GM23338 (cell line): ENCODE measurements at regions not wholly inside any gene's neighbourhood (a gene's known extent, or its start where the extent isn't known, plus 50 kb on each side); places are given as distances from the start of the nearest gene placed in this dataset.

ENCODE experiments used
- ATAC-seq: fragments of 200-7000 bp; cut with Tn5 transposase; 3 replicates; pipeline ENCODE4 v1.9.1; 2020
- DNase-seq: peaks from one replicate; pipeline ENCODE4 v3.0.0-alpha.2; 2015; ENCODE audit warnings: low spot score
- H2AFZ ChIP-seq: fragments of 200-600 bp; sonication (generic); 2 replicates; pipeline ENCODE4 v1.8.0; 2016; ENCODE audit warnings: antibody characterized with exemption, mild to moderate bottlenecking, moderate library complexity
- H3F3A ChIP-seq: fragments of 200-600 bp; sonication (generic); replicated peaks from 2 replicates; pipeline ENCODE4 v1.8.0; 2017; ENCODE audit warnings: antibody characterized with exemption, mixed run types, low read depth
- H3K27ac ChIP-seq: fragments of 200-600 bp; sonication (generic); 2 replicates; pipeline ENCODE4 v1.6.1; 2016; ENCODE audit warnings: low read depth
- H3K27me3 ChIP-seq: fragments of 200-600 bp; sonication (generic); 2 replicates; pipeline ENCODE4 v1.8.0; 2016; ENCODE audit warnings: mild to moderate bottlenecking, mixed run types, moderate library complexity; ENCODE audit not compliant: insufficient read depth
- H3K36me3 ChIP-seq: fragments of 200-600 bp; sonication (generic); 2 replicates; pipeline ENCODE4 v1.8.0; 2016; ENCODE audit warnings: mild to moderate bottlenecking; ENCODE audit not compliant: insufficient read depth
- H3K4me1 ChIP-seq: fragments of 200-600 bp; sonication (generic); 2 replicates; pipeline ENCODE4 v1.8.0; 2016; ENCODE audit warnings: mild to moderate bottlenecking, moderate library complexity; ENCODE audit not compliant: insufficient read depth
- H3K4me2 ChIP-seq: fragments of 200-600 bp; sonication (generic); 2 replicates; pipeline ENCODE4 v1.7.1; 2017; ENCODE audit warnings: mixed run types
- H3K4me3 ChIP-seq: fragments of 200-600 bp; sonication (generic); 2 replicates; pipeline ENCODE4 v1.6.1; 2016; ENCODE audit warnings: mixed run types
- H3K79me2 ChIP-seq: fragments of 200-600 bp; sonication (generic); replicated peaks from 2 replicates; pipeline ENCODE4 v1.8.0; 2017; ENCODE audit warnings: mild to moderate bottlenecking; ENCODE audit not compliant: insufficient read depth
- H3K9me2 ChIP-seq: fragments of 200-600 bp; sonication (generic); 2 replicates; pipeline ENCODE4 v1.8.0; 2017; ENCODE audit not compliant: insufficient read depth
- H4K20me1 ChIP-seq: fragments of 200-600 bp; sonication (generic); replicated peaks from 2 replicates; pipeline ENCODE4 v1.8.0; 2017; ENCODE audit warnings: mild to moderate bottlenecking; ENCODE audit not compliant: insufficient read depth
- H3K27ac Mint-ChIP-seq: 2 replicates; pipeline ENCODE4 v1.8.0; 2020; ENCODE audit warnings: inconsistent platforms, mild to moderate bottlenecking, moderate library complexity, mixed read lengths
- H3K27me3 Mint-ChIP-seq: 3 replicates; pipeline ENCODE4 v1.8.0; 2022; ENCODE audit warnings: low read depth, mild to moderate bottlenecking, moderate library complexity, mixed read lengths, inconsistent platforms; ENCODE audit not compliant: insufficient read depth, poor library complexity
- H3K36me3 Mint-ChIP-seq: 3 replicates; pipeline ENCODE4 v1.8.0; 2021; ENCODE audit warnings: low read depth, mild to moderate bottlenecking, inconsistent platforms, moderate library complexity, mixed read lengths
- H3K4me1 Mint-ChIP-seq: 3 replicates; pipeline ENCODE4 v1.8.0; 2020; ENCODE audit warnings: mild to moderate bottlenecking, inconsistent platforms, mixed read lengths
- H3K4me3 Mint-ChIP-seq: 3 replicates; pipeline ENCODE4 v1.8.0; 2021; ENCODE audit warnings: moderate library complexity, mild to moderate bottlenecking, inconsistent platforms, mixed read lengths
- H3K9me3 Mint-ChIP-seq: 3 replicates; pipeline ENCODE4 v1.8.0; 2020; ENCODE audit warnings: moderate library complexity, mild to moderate bottlenecking, inconsistent platforms, mixed read lengths
- CREB1 ChIP-seq: fragments of 250-450 bp; sonication (Bioruptor Pico); IDR thresholded peaks from 2 replicates; pipeline ENCODE4 v1.5.0; 2020; ENCODE audit warnings: low read depth, mild to moderate bottlenecking, moderate library complexity
- EZH2 ChIP-seq: fragments of 200-600 bp; sonication (generic); IDR thresholded peaks from one replicate; pipeline ENCODE4 v1.8.0; 2017; ENCODE audit warnings: antibody characterized with exemption, mild to moderate bottlenecking, low read depth; ENCODE audit not compliant: unreplicated experiment
- EZH2phosphoT487 ChIP-seq: fragments of 200-600 bp; sonication (generic); IDR thresholded peaks from one replicate; pipeline ENCODE4 v1.8.1; 2018; ENCODE audit warnings: antibody characterized with exemption; ENCODE audit not compliant: unreplicated experiment
- JUNB ChIP-seq: IDR thresholded peaks from one replicate; pipeline ENCODE4 v1.6.1; 2016; ENCODE audit warnings: antibody characterized with exemption; ENCODE audit not compliant: unreplicated experiment
- NANOG ChIP-seq: IDR thresholded peaks from 2 replicates; pipeline ENCODE4 v1.6.1; 2016; ENCODE audit warnings: antibody characterized with exemption, borderline replicate concordance
- STAT1 ChIP-seq: IDR thresholded peaks from one replicate; pipeline ENCODE4 v1.6.1; 2016; ENCODE audit warnings: antibody characterized with exemption; ENCODE audit not compliant: unreplicated experiment
- TF ChIP-seq, protein P1 (sequence below), 2 experiments: fragments of 200-600 bp in 1 of 2; sonication (generic) in 1 of 2; conservative IDR thresholded peaks; 2 replicates each; pipeline versions ENCODE4 v1.5.1 to v1.6.1; 2016 to 2017; ENCODE audit warnings: antibody characterized with exemption in 2 of 2, low read depth in 2 of 2, mild to moderate bottlenecking in 2 of 2, moderate library complexity in 1 of 2
- TF ChIP-seq, protein P2 (sequence below): IDR thresholded peaks from one replicate; pipeline ENCODE4 v1.6.1; 2018; ENCODE audit warnings: antibody characterized with exemption; ENCODE audit not compliant: unreplicated experiment
- TF ChIP-seq, protein P3 (sequence below): IDR thresholded peaks from 2 replicates; pipeline ENCODE4 v1.6.1; 2016; ENCODE audit warnings: antibody characterized with exemption

DNA sequence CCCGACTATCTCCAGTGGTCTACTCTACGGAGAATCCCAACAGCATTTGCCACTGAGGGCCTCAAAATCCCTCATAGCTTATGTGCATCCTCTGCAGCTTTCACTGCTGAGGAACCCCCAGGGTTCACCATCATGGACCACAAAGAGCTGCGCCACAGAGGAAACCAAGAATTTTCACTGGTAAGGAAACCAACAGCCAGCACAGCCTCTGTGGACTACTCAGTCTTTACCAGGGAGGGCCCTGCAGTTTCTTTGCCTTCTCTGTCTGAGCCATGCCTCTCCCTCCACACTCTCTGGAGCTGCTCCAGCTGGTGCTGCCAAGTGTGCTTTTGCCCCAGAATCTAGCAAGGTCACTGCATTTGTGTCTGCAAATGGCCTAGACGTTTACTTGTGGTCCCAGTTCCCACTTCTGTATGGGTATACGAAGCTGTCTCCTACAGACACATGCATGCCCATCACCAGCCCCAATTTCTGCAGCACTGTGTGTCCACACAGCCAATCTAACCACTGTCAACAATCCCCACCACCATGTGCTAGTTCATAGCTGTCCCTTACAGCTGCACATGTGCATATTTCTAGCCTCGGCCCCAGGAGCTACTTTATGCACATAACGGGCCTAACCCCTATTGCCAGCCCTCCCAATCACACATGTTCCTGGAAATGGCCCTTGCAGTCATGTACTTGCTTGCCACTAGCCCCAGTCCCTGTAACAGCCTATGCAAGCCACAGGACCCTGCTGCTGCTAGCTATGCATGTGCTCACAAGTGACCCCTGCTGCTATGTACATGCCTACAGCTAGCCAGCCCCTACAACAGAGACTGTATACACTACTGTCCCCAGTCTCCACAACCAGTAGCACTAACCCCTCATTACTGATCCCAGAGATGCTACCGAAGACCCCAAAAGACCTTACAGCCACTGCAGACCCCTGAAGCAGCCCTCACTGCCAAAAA, 1437.4 kb downstream of the CDH11 start:
- no peaks in the 10 kb centered on the region for H3K9me2 ChIP-seq
- no peaks in the 10 kb centered on the region for H3F3A ChIP-seq
- no peaks in the 10 kb centered on the region for H3K27me3 Mint-ChIP-seq
- no peak for TF ChIP-seq JUNB
- TF ChIP-seq, protein P1, sequence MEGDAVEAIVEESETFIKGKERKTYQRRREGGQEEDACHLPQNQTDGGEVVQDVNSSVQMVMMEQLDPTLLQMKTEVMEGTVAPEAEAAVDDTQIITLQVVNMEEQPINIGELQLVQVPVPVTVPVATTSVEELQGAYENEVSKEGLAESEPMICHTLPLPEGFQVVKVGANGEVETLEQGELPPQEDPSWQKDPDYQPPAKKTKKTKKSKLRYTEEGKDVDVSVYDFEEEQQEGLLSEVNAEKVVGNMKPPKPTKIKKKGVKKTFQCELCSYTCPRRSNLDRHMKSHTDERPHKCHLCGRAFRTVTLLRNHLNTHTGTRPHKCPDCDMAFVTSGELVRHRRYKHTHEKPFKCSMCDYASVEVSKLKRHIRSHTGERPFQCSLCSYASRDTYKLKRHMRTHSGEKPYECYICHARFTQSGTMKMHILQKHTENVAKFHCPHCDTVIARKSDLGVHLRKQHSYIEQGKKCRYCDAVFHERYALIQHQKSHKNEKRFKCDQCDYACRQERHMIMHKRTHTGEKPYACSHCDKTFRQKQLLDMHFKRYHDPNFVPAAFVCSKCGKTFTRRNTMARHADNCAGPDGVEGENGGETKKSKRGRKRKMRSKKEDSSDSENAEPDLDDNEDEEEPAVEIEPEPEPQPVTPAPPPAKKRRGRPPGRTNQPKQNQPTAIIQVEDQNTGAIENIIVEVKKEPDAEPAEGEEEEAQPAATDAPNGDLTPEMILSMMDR (conservative IDR thresholded peaks at IDR 0.05; ENCODE audit: low read depth in 2 of 2) = peak in 1 of 2 experiments; percentile 43; a peak in 2 of 4 replicates
- H3K36me3 ChIP-seq = no peaks in the 10 kb centered on the region
- H3K4me1 ChIP-seq = no peaks in the 10 kb centered on the region
- no peaks in the 10 kb centered on the region for H3K36me3 Mint-ChIP-seq
- no peak overlapping the region for H3K27ac Mint-ChIP-seq
- no peak overlapping the region for H3K4me3 Mint-ChIP-seq
- ATAC-seq (peak; percentile 82), DNase-seq (peak; percentile 37)
- H3K4me3 ChIP-seq = no peak overlapping the region
- H3K27ac ChIP-seq = no peak overlapping the region
- H3K4me1 Mint-ChIP-seq = no peaks in the 10 kb centered on the region
- H3K27me3 ChIP-seq = no peaks in the 10 kb centered on the region
- H3K79me2 ChIP-seq = no peaks in the 10 kb centered on the region
- no peaks in the 10 kb centered on the region for H3K9me3 Mint-ChIP-seq
- H3K4me2 ChIP-seq = no peak overlapping the region
- peak overlapping the region; percentile 23; the same call in 1 of the 2 replicates for H2AFZ ChIP-seq
- no peaks in the 10 kb centered on the region for H4K20me1 ChIP-seq

DNA sequence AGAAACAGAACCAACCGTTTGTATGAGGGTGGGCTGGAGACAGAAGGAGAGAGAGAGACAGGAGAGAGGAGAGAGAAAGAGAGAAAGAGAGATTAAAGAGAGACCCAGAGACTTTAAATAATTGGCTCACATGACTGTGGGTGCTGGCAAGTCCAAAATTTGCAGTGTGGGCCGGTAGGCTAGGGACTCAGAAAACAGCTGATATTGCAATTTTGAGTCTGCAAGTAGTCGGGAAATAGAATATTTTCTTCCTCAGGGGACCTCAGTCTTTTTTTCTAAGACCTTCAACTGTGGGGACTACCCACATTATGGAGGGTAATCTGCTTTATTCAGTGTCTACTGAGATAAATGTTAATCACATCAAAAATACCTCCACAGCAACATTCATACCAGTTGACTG, 1439.0 kb downstream of the CDH11 start:
- no peak overlapping the region for H3K27ac Mint-ChIP-seq
- ATAC-seq = no peak
- no peaks in the 10 kb centered on the region for H3K4me1 Mint-ChIP-seq
- H3K27ac ChIP-seq = no peak overlapping the region
- no peaks in the 10 kb centered on the region for H3K36me3 Mint-ChIP-seq
- H4K20me1 ChIP-seq = no peaks in the 10 kb centered on the region
- H3K9me3 Mint-ChIP-seq = no peaks in the 10 kb centered on the region
- H3K4me2 ChIP-seq = no peak overlapping the region
- H3K9me2 ChIP-seq = no peaks in the 10 kb centered on the region
- no peaks in the 10 kb centered on the region for H3K36me3 ChIP-seq
- no peaks in the 10 kb centered on the region for H3K79me2 ChIP-seq
- no peak overlapping the region for H2AFZ ChIP-seq
- no peak for DNase-seq
- H3K4me1 ChIP-seq = no peaks in the 10 kb centered on the region
- no peaks in the 10 kb centered on the region for H3K27me3 ChIP-seq
- no peaks in the 10 kb centered on the region for H3F3A ChIP-seq
- H3K4me3 Mint-ChIP-seq = no peak overlapping the region
- no peak overlapping the region for H3K4me3 ChIP-seq
- no peaks in the 10 kb centered on the region for H3K27me3 Mint-ChIP-seq
- no peak for TF ChIP-seq CREB1 (CRISPR knock-in tag)
- no peak for TF ChIP-seq JUNB
- no peak for TF ChIP-seq EZH2
- no peak for TF ChIP-seq NANOG
- no peak for TF ChIP-seq STAT1
- TF ChIP-seq, protein P2, sequence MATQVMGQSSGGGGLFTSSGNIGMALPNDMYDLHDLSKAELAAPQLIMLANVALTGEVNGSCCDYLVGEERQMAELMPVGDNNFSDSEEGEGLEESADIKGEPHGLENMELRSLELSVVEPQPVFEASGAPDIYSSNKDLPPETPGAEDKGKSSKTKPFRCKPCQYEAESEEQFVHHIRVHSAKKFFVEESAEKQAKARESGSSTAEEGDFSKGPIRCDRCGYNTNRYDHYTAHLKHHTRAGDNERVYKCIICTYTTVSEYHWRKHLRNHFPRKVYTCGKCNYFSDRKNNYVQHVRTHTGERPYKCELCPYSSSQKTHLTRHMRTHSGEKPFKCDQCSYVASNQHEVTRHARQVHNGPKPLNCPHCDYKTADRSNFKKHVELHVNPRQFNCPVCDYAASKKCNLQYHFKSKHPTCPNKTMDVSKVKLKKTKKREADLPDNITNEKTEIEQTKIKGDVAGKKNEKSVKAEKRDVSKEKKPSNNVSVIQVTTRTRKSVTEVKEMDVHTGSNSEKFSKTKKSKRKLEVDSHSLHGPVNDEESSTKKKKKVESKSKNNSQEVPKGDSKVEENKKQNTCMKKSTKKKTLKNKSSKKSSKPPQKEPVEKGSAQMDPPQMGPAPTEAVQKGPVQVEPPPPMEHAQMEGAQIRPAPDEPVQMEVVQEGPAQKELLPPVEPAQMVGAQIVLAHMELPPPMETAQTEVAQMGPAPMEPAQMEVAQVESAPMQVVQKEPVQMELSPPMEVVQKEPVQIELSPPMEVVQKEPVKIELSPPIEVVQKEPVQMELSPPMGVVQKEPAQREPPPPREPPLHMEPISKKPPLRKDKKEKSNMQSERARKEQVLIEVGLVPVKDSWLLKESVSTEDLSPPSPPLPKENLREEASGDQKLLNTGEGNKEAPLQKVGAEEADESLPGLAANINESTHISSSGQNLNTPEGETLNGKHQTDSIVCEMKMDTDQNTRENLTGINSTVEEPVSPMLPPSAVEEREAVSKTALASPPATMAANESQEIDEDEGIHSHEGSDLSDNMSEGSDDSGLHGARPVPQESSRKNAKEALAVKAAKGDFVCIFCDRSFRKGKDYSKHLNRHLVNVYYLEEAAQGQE = no peak
- TF ChIP-seq EZH2phosphoT487 = no peak
- TF ChIP-seq, protein P3, sequence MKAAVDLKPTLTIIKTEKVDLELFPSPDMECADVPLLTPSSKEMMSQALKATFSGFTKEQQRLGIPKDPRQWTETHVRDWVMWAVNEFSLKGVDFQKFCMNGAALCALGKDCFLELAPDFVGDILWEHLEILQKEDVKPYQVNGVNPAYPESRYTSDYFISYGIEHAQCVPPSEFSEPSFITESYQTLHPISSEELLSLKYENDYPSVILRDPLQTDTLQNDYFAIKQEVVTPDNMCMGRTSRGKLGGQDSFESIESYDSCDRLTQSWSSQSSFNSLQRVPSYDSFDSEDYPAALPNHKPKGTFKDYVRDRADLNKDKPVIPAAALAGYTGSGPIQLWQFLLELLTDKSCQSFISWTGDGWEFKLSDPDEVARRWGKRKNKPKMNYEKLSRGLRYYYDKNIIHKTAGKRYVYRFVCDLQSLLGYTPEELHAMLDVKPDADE = no peak
- TF ChIP-seq, protein P1 (conservative IDR thresholded peaks at IDR 0.05; ENCODE audit: low read depth in 2 of 2) = no peak
